ENCODE measurements at regions not wholly inside any gene's neighbourhood (a gene's known extent, or its start where the extent isn't known, plus 50 kb on each side); places are given as distances from the start of the nearest gene placed in this dataset.
"Not testable (repeated sequence)": the region's sequence is repeated elsewhere in the genome, so short reads cannot be mapped to it uniquely, and the experiment has no call there.

DNA sequence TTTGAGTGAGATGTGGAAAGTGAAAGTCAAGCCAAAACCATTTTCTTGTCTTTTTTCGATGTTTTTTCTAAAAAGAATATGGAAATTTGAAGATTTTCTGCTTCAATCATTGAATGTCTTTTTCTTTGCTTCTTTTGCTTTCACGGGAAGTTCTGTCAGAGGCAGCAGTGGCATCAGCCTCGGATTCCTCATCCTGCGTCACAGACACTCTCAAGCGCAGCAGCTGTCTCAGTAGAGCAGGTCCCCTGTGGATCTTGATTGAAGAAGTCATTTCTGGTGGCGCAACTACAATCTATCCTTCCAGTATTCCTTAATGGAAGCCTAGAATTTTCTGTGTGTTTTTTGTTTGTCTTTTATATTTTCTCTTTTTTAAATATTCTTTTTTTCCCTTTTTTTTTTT is 52.7 kb upstream of the NEIL3 start:
- no peak for DNase-seq

DNA sequence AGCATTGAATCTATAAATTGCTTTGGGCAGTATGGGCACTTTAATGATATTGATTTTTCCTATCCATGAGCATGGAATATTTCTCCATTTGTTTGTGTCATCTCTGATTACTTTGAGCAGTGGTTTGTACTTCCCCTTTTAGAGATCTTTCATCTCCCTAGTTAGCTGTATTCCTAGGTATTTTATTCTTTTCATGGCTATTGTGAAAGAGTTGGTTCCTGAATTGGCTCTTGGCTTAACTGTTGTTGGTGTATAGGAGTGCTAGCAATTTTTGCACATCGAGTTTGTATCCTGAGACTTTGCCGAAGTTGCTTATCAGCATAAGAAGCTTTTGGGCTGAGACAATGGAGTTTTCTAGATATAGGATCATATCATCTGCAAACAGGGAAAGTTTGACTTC is 50.2 kb upstream of the NEIL3 start:
- DNase-seq, result not testable (repeated sequence)
